ENCODE measurements at regions not wholly inside any gene's neighbourhood (a gene's known extent, or its start where the extent isn't known, plus 50 kb on each side); places are given as distances from the start of the nearest gene placed in this dataset.
"Not testable (repeated sequence)": the region's sequence is repeated elsewhere in the genome, so short reads cannot be mapped to it uniquely, and the experiment has no call there.

DNA sequence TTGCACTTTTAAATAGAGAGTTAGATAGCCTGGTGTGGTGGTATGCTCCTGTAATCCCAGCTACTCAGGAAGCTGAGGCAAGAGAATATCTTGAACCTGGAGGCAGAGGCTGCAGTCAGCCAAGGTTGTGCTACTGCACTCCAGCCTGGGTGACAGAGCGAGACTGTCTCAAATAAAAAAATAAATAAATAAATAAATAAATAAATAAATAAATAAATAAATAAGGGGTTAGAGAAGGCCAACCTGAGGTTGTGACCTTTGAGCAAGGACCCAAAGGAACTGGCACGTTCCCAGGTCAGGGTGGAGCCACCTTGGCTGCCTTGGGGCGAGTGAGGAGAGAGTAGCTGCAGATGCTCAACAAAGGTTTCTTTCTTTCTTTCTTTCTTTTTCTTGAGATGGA is 65.3 kb upstream of the TENM4 start:
- no peak for DNase-seq (ENCODE audit: low spot score)

DNA sequence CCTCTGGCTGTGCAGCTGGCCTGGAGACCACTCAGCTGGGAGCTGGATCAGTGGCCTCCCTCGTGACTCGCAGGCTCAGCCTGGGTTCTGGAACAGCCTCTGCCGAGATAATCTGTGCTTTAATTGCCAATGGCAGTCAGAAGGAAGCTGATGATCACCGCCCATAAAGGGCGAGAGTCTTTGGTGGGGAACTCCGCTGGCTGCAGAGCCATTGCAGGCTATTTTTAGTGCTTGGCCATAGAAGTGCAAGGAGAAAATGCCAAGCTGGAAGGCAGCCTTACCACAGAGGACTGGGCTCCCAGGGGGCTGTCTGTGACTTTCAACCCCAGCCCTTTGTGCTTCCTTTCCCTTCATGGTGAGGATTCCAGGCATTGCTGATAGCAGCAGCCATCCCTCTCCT is 62.2 kb upstream of the TENM4 start:
- DNase-seq (ENCODE audit: low spot score): no peak

DNA sequence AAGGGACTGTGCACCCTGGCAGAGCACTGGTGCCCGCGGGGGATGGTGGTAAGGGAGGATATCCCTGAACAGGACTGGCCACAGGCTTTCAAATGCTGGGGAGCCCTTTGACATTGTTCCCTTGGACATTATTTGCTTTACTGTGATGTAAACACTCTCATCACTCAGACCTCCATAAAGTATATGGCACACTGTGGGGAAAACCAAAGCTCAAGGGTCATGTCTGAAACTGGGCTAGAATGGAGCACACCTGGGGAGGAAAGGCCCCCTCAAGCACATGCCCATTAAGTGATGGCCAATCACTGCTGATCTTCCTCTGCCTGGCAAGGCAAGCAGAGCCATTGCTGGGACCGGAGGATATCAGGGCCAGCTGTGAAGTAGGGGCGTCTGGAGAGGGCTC is 60.9 kb upstream of the TENM4 start:
- DNase-seq (ENCODE audit: low spot score): no peak

DNA sequence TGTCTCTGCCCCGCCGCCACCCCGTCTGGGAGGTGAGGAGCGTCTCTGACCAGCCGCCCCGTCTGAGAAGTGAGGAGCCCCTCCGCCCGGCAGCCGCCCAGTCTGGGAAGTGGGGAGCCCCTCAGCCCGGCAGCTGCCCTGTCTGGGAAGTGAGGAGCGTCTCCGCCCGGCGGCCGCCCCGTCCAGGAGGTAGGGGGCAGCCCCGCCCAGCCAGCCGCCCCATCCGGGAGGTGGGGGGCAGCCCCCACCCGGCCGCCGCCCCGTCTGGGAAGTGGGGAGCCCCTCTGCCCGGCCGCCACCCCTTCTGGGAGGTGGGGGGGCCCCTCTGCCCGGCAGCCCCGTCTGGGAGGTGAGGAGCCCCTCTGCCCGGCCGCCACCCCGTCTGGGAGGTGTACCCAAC is 59.1 kb upstream of the TENM4 start:
- DNase-seq (ENCODE audit: low spot score): not testable (repeated sequence)

DNA sequence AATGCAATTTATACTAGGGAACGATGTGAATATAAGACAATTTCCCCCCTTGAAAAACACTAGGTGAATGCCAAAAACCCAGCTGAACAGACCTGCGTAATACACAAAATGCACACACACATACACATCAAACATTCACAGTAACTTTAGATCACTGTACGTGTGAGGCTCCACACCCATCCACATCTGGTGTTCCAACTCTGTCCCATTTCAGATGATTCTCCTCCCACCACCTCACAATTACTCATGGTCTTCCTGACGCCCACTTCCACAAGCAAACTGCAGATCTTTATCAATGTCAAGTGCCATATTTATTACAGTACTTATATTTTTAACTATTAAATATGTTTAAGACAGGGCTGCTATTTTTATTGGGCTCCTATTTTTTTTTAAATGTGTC is 57.8 kb upstream of the TENM4 start:
- no peak for DNase-seq (ENCODE audit: low spot score)

DNA sequence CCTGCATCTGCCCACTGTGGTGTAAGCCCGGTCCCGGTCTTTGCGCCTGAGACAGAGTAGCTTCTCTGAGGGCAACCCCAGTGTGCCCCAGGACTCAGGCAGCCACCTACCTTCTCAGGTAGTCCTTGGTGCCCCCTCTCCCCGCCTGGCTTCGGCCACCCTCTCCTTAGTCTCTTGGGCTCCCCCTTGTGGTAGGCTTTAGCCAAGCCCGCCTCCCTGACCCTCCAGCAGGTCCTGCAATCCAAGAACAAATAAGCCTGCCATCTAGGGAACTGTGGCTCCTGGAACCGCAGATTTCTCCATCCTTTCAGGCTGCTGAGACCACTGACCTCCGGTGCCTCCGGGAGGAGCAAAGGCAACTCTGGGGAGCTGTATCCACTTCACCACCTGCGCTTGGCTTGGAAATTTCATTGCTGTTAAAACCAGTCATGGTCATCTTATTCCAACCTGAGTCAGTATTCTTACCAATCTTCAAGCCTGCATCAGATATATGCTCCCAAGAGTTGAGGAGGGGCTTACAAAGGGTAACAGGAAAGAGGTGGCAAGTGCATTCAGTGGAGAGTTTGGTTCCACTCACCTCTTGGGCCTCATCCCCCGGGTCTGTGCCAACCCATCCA is 52.8 kb upstream of the TENM4 start:
- no peak for DNase-seq (ENCODE audit: low spot score)

DNA sequence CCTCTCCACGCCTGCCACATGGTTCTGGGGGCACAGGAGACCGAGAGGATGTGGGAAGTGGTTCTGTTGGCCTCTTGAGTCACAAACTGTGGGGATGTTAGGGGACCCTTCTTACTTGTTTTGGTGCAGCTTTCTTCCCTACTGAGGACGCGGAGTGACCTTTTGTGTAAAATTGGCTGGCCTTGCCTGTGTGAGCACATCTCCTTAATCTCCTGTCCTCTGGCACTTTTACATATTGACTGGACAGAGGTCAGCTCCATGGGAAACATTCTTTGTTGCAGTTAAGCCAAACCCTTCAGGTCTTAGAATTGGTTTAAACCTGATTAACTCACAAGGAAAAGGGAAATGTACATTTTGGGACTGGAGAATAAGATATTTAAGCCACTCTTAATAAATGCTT is 51.2 kb upstream of the TENM4 start:
- no peak for DNase-seq (ENCODE audit: low spot score)

All from CD4-positive, alpha-beta T cell treated with Interleukin-6 at 100 ng/mL for 8 hours (primary cell).